Stimulated activated CD4-positive, alpha-beta T cell treated with anti-CD3 and anti-CD28 coated beads, Interleukin-12 subunit alpha, Interleukin-12 subunit beta, amount 100 ng/mL, for 48 hours (primary cell): ENCODE measurements at regions not wholly inside any gene's neighbourhood (a gene's known extent, or its start where the extent isn't known, plus 50 kb on each side); places are given as distances from the start of the nearest gene placed in this dataset.

ENCODE experiments used
- DNase-seq, 3 donors: peaks; one replicate each; pipeline ENCODE4 v3.0.0-alpha.2; 2020; ENCODE audit warnings: low read depth in 2 of 3, low spot score in 1 of 3

- no peak for DNase-seq
These were observed 416.0 kb upstream of the HS6ST1 start for GRCh38 chr2:128734521-128735295.

- DNase-seq, result no peak
These were observed 416.8 kb upstream of the HS6ST1 start for GRCh38 chr2:128735296-128735960.

- DNase-seq, result no peak
These were observed 417.5 kb upstream of the HS6ST1 start for GRCh38 chr2:128736046-128736688.

GRCh38 chr2:128736689-128737545 lies 418.2 kb upstream of the HS6ST1 start:
- peak; percentile 40 to 53 (median 45) for DNase-seq

GRCh38 chr2:128737546-128737826 lies 418.8 kb upstream of the HS6ST1 start:
- DNase-seq, result no peak

- no peak for DNase-seq
These were observed 419.9 kb upstream of the HS6ST1 start for GRCh38 chr2:128738446-128739110.

- DNase-seq, result no peak
These were observed 423.8 kb upstream of the HS6ST1 start for GRCh38 chr2:128742467-128742866.

DNA sequence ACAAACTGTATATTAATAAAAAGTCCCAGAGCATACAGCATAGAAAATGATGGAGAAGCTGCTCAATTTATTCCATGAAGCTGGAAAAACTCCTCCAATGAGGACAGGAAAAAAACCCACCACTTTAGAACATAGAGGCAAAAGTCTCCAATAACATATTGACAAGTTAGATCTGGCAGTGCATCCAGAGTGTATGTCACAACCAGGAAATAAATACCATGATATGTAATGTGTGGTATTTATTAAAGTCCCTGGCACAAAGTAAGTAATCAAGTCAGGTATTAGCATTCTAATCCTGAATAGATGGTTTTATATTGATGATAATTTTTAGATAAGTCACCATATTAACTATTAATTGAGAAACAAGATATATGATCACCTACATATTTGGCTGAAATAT lies 427.3 kb upstream of the HS6ST1 start:
- no peak for DNase-seq

- DNase-seq, result no peak
These were observed 427.7 kb upstream of the HS6ST1 start for GRCh38 chr2:128746356-128746755.

- DNase-seq, result no peak
These were observed 429.7 kb upstream of the HS6ST1 start for GRCh38 chr2:128748336-128748735.

GRCh38 chr2:128748835-128749605 lies 430.4 kb upstream of the HS6ST1 start:
- no peak for DNase-seq

GRCh38 chr2:128750328-128751165 lies 431.9 kb upstream of the HS6ST1 start:
- DNase-seq, result no peak

DNA sequence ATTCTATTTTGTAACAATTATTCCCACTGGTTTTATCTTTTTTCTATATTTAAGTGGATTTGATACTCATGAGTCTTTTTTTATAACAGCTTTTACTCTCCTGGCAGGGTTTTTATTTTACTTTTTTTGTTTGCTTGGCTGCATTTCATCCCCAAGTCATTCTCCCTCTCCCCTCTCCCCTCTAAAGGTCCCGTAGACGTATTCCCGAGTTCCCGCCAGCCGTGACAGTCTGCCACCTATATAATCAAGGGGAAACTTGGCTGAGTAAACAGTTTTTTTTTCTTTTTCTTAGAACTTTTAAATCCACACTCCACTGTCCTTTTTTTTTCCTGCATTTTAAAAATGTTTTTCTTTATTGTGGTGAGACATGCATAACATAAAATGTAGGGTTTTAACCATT lies 433.1 kb upstream of the HS6ST1 start:
- no peak for DNase-seq

GRCh38 chr2:128752691-128753263 lies 434.1 kb upstream of the HS6ST1 start:
- no peak for DNase-seq

DNA sequence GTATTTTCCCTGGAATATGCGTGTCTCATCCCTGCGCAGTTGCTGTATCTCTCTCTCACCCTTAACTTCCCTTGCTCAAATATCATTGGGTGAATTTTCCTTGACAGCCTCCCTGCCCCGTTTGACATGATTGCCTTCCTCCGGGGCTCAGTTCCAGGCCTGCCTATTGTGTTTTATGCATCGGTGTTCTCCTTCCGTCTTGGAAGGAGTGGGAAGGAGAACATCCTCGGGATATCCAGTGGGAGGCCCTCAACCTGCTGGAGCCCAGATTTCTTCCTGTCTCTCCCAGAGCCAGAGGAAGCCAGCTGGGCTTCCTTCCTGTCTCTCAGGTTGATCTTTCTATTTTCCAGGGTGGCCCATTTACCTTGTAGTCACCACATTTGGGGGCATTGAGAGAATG lies 434.7 kb upstream of the HS6ST1 start:
- no peak for DNase-seq

GRCh38 chr2:128753800-128754199 lies 435.1 kb upstream of the HS6ST1 start:
- no peak for DNase-seq

- DNase-seq, result no peak
These were observed 435.6 kb upstream of the HS6ST1 start for GRCh38 chr2:128754246-128754724.

GRCh38 chr2:128755695-128756364 lies 437.2 kb upstream of the HS6ST1 start:
- no peak for DNase-seq
